Ishikawa (cell line): ENCODE measurements at regions not wholly inside any gene's neighbourhood (a gene's known extent, or its start where the extent isn't known, plus 50 kb on each side); places are given as distances from the start of the nearest gene placed in this dataset.

Experiments used
- CEBPB ChIP-seq: IDR thresholded peaks from 2 replicates; pipeline ENCODE4 v1.6.1; 2012
- EGR1 ChIP-seq: IDR thresholded peaks from 2 replicates; pipeline ENCODE4 v1.6.1; 2012
- EP300 ChIP-seq: IDR thresholded peaks from 2 replicates; pipeline ENCODE4 v1.6.1; 2012; ENCODE audit warnings: borderline replicate concordance
- FOXM1 ChIP-seq: IDR thresholded peaks from 2 replicates; pipeline ENCODE4 v1.6.1; 2012; ENCODE audit warnings: low read depth, borderline replicate concordance
- RAD21 ChIP-seq: IDR thresholded peaks from 2 replicates; pipeline ENCODE4 v1.6.1; 2012; ENCODE audit warnings: low read depth
- TAF1 ChIP-seq: IDR thresholded peaks from 2 replicates; pipeline ENCODE4 v1.6.1; 2012; ENCODE audit warnings: low read depth, mild to moderate bottlenecking
- YY1 ChIP-seq: IDR thresholded peaks from 2 replicates; pipeline ENCODE4 v1.6.1; 2012; ENCODE audit warnings: low read depth
- TF ChIP-seq, protein P1 (sequence below): IDR thresholded peaks from 2 replicates; pipeline ENCODE4 v1.6.1; 2012; ENCODE audit warnings: low read depth, mild to moderate bottlenecking
- TF ChIP-seq, protein P2 (sequence below): IDR thresholded peaks from 2 replicates; pipeline ENCODE4 v1.6.1; 2012
- TF ChIP-seq, protein P3 (sequence below): IDR thresholded peaks from 2 replicates; pipeline ENCODE4 v1.6.1; 2012

DNA sequence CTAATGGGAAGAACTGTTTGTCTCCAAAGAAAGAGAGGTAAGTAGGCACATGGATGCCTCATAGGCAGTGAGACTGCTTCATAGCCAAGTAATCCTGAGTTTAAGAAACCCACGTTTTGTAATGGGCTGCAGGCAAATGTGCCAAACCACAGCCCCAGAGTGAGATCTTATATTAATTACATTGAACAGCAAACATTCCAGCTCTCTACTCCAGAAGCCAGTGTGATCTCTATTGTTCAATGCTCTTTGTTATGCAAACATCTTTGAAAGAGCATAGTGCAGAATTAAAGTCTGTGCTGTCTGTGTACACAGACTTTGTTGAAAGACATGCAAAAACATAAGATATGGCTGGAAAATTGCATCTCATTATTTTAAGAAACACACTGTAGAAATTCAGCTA, 720.8 kb upstream of the REG3G start:
- TF ChIP-seq, protein P1, sequence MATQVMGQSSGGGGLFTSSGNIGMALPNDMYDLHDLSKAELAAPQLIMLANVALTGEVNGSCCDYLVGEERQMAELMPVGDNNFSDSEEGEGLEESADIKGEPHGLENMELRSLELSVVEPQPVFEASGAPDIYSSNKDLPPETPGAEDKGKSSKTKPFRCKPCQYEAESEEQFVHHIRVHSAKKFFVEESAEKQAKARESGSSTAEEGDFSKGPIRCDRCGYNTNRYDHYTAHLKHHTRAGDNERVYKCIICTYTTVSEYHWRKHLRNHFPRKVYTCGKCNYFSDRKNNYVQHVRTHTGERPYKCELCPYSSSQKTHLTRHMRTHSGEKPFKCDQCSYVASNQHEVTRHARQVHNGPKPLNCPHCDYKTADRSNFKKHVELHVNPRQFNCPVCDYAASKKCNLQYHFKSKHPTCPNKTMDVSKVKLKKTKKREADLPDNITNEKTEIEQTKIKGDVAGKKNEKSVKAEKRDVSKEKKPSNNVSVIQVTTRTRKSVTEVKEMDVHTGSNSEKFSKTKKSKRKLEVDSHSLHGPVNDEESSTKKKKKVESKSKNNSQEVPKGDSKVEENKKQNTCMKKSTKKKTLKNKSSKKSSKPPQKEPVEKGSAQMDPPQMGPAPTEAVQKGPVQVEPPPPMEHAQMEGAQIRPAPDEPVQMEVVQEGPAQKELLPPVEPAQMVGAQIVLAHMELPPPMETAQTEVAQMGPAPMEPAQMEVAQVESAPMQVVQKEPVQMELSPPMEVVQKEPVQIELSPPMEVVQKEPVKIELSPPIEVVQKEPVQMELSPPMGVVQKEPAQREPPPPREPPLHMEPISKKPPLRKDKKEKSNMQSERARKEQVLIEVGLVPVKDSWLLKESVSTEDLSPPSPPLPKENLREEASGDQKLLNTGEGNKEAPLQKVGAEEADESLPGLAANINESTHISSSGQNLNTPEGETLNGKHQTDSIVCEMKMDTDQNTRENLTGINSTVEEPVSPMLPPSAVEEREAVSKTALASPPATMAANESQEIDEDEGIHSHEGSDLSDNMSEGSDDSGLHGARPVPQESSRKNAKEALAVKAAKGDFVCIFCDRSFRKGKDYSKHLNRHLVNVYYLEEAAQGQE = no peak
- TF ChIP-seq CEBPB = no peak
- no peak for TF ChIP-seq FOXM1
- TF ChIP-seq, protein P2, sequence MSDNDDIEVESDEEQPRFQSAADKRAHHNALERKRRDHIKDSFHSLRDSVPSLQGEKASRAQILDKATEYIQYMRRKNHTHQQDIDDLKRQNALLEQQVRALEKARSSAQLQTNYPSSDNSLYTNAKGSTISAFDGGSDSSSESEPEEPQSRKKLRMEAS = no peak
- no peak for TF ChIP-seq EP300
- no peak for TF ChIP-seq YY1
- no peak for TF ChIP-seq RAD21
- no peak for TF ChIP-seq TAF1
- TF ChIP-seq, protein P3, sequence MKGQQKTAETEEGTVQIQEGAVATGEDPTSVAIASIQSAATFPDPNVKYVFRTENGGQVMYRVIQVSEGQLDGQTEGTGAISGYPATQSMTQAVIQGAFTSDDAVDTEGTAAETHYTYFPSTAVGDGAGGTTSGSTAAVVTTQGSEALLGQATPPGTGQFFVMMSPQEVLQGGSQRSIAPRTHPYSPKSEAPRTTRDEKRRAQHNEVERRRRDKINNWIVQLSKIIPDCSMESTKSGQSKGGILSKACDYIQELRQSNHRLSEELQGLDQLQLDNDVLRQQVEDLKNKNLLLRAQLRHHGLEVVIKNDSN = no peak
- TF ChIP-seq EGR1 = no peak
